ENCODE measurements at regions not wholly inside any gene's neighbourhood (a gene's known extent, or its start where the extent isn't known, plus 50 kb on each side); places are given as distances from the start of the nearest gene placed in this dataset.
A peak's percentile ranks its signal among the peaks of the same experiment; 100 is the strongest.

GRCh38 chr17:13352747-13353415 lies 248.8 kb downstream of the HS3ST3A1 start:
- no peak for DNase-seq

GRCh38 chr17:13351046-13351445 lies 250.7 kb downstream of the HS3ST3A1 start:
- no peak for DNase-seq

- DNase-seq: no peak
These were observed 251.3 kb downstream of the HS3ST3A1 start for GRCh38 chr17:13350466-13350865.

- peak in 2 of 4 experiments; percentile 33 to 35 for DNase-seq
These were observed 254.6 kb downstream of the HS3ST3A1 start for GRCh38 chr17:13346996-13347762.

- no peak for DNase-seq
These were observed 255.1 kb downstream of the HS3ST3A1 start for GRCh38 chr17:13346592-13346991.

- DNase-seq: peak in 3 of 4 experiments; percentile 2 to 36 (median 15)
These were observed 255.6 kb downstream of the HS3ST3A1 start for GRCh38 chr17:13346081-13346533.

- DNase-seq: no peak
These were observed 263.3 kb downstream of the HS3ST3A1 start for GRCh38 chr17:13338421-13338820.

- DNase-seq: peak; percentile 49 to 71 (median 55)
These were observed 263.8 kb downstream of the HS3ST3A1 start for GRCh38 chr17:13337864-13338371.

- no peak for DNase-seq
These were observed 264.6 kb downstream of the HS3ST3A1 start for GRCh38 chr17:13337151-13337550.

- no peak for DNase-seq
These were observed 267.4 kb downstream of the HS3ST3A1 start for GRCh38 chr17:13334374-13334773.

- no peak for DNase-seq
These were observed 268.1 kb downstream of the HS3ST3A1 start for GRCh38 chr17:13333661-13334060.

- DNase-seq: no peak
These were observed 269.5 kb downstream of the HS3ST3A1 start for GRCh38 chr17:13332207-13332606.

GRCh38 chr17:13329421-13329820 lies 272.3 kb downstream of the HS3ST3A1 start:
- DNase-seq: no peak

- DNase-seq: no peak
These were observed 277.7 kb downstream of the HS3ST3A1 start for GRCh38 chr17:13323990-13324389.

- no peak for DNase-seq
These were observed 279.6 kb downstream of the HS3ST3A1 start for GRCh38 chr17:13321951-13322701.

GRCh38 chr17:13320046-13320785 lies 281.5 kb downstream of the HS3ST3A1 start:
- DNase-seq: no peak

- DNase-seq: no peak
These were observed 285.1 kb downstream of the HS3ST3A1 start for GRCh38 chr17:13316657-13317056.

- DNase-seq: no peak
These were observed 290.4 kb downstream of the HS3ST3A1 start for GRCh38 chr17:13311306-13311705.

- no peak for DNase-seq
These were observed 290.9 kb downstream of the HS3ST3A1 start for GRCh38 chr17:13310858-13311257.

- peak; percentile 2 to 39 (median 18) for DNase-seq
These were observed 288.6 kb upstream of the ELAC2 start for GRCh38 chr17:13306310-13306962.

GRCh38 chr17:13302983-13303382 lies 285.2 kb upstream of the ELAC2 start:
- DNase-seq: no peak

GRCh38 chr17:13302419-13302818 lies 284.6 kb upstream of the ELAC2 start:
- DNase-seq: no peak

Measured in suppressor macrophage (primary cell).